Calu3 (cell line): ENCODE measurements at regions not wholly inside any gene's neighbourhood (a gene's known extent, or its start where the extent isn't known, plus 50 kb on each side); places are given as distances from the start of the nearest gene placed in this dataset.

ENCODE experiments used
- BruUV-seq: library from RNA; stranded (reverse); fragments of 400-500 nt; replicated peaks from 2 replicates; lab custom pipeline; 2021; lab: Mats Ljungman, UMichigan
- CTCF ChIA-PET: fragments of 300-600 bp; sonication (Branson Sonifier 250); formaldehyde crosslinking; loops from one replicate; lab custom pipeline; 2022; ENCODE audit warnings: antibody characterized with exemption; lab: Charles Lee
- DNase-seq: peaks from one replicate; pipeline ENCODE4 v3.0.0; 2022
- H3K27ac Mint-ChIP-seq: one replicate; pipeline ENCODE4 v1.8.0; 2022; ENCODE audit warnings: mixed read lengths; ENCODE audit not compliant: unreplicated experiment
- H3K27me3 Mint-ChIP-seq: one replicate; pipeline ENCODE4 v1.8.0; 2022; ENCODE audit warnings: mixed read lengths; ENCODE audit not compliant: unreplicated experiment
- H3K36me3 Mint-ChIP-seq: one replicate; pipeline ENCODE4 v1.8.0; 2022; ENCODE audit warnings: mild to moderate bottlenecking, moderate library complexity, mixed read lengths; ENCODE audit not compliant: insufficient read depth, unreplicated experiment
- H3K4me1 Mint-ChIP-seq: one replicate; pipeline ENCODE4 v1.8.0; 2022; ENCODE audit warnings: mild to moderate bottlenecking, low read depth, mixed read lengths; ENCODE audit not compliant: unreplicated experiment
- H3K4me3 Mint-ChIP-seq: one replicate; pipeline ENCODE4 v1.8.0; 2022; ENCODE audit warnings: mild to moderate bottlenecking, low read depth, moderate library complexity, mixed read lengths; ENCODE audit not compliant: unreplicated experiment
- H3K9me3 Mint-ChIP-seq: one replicate; pipeline ENCODE4 v1.8.0; 2022; ENCODE audit warnings: low read depth, mixed read lengths; ENCODE audit not compliant: unreplicated experiment
- CTCF ChIP-seq: fragments of 200-600 bp; IDR thresholded peaks from one replicate; pipeline ENCODE4 v1.8.0; 2022; ENCODE audit warnings: antibody characterized with exemption; ENCODE audit not compliant: unreplicated experiment
- intact Hi-C: fragments of 100-400 bp; cut with micrococcal nuclease; formaldehyde crosslinking; loops from one replicate; pipeline ENCODE4 v1.10.0; 2022; ENCODE audit not compliant: unreplicated experiment

- H3K27me3 Mint-ChIP-seq = no peaks in the 10 kb centered on the region
- H3K9me3 Mint-ChIP-seq = peaks cover 3% of the 10 kb centered on the region
- no peak overlapping the region for H3K27ac Mint-ChIP-seq
- CTCF ChIA-PET = no interaction called here
- no peak for TF ChIP-seq CTCF
- no peak for DNase-seq
- intact Hi-C loops = no loop called here
- no peak overlapping the region for H3K4me3 Mint-ChIP-seq
- BruUV-seq = no TSS peak
- H3K4me1 Mint-ChIP-seq = peaks cover under 1% of the 10 kb centered on the region
- no peaks in the 10 kb centered on the region for H3K36me3 Mint-ChIP-seq
Measured at GRCh38 chr13:109642358-109642757, 144.0 kb downstream of the IRS2 start.

- intact Hi-C loops = no loop called here
- DNase-seq = no peak
- Mint-ChIP-seq H3K4me3 (no peak overlapping the region), H3K27me3 (no peaks in the 10 kb centered on the region), H3K27ac (no peak overlapping the region), H3K4me1 (no peaks in the 10 kb centered on the region), H3K9me3 (peaks cover 9% of the 10 kb centered on the region), H3K36me3 (no peaks in the 10 kb centered on the region)
- BruUV-seq = no TSS peak
- CTCF ChIA-PET = no interaction called here
- no peak for TF ChIP-seq CTCF
Measured at GRCh38 chr13:109636736-109637135, 149.6 kb downstream of the IRS2 start.

GRCh38 chr13:109631069-109631468 lies 155.3 kb downstream of the IRS2 start:
- no peaks in the 10 kb centered on the region for H3K4me1 Mint-ChIP-seq
- BruUV-seq = no TSS peak
- H3K4me3 Mint-ChIP-seq = no peak overlapping the region
- H3K9me3 Mint-ChIP-seq = peaks cover 6% of the 10 kb centered on the region
- H3K36me3 Mint-ChIP-seq = no peaks in the 10 kb centered on the region
- CTCF ChIA-PET = no interaction called here
- intact Hi-C loops = no loop called here
- no peak overlapping the region for H3K27ac Mint-ChIP-seq
- DNase-seq = no peak
- TF ChIP-seq CTCF = no peak
- no peaks in the 10 kb centered on the region for H3K27me3 Mint-ChIP-seq

- no peaks in the 10 kb centered on the region for H3K36me3 Mint-ChIP-seq
- BruUV-seq = no TSS peak
- intact Hi-C loops = no loop called here
Measured at GRCh38 chr13:109630271-109630670, 156.1 kb downstream of the IRS2 start.

More at GRCh38 chr13:109630271-109630670, 156.1 kb downstream of the IRS2 start:
- Mint-ChIP-seq H3K4me1 (no peaks in the 10 kb centered on the region), H3K27ac (no peak overlapping the region), H3K4me3 (no peak overlapping the region), H3K9me3 (peaks cover 6% of the 10 kb centered on the region), H3K27me3 (no peaks in the 10 kb centered on the region)
- CTCF ChIA-PET = no interaction called here
- DNase-seq = no peak
- no peak for TF ChIP-seq CTCF
